ENCODE measurements at regions not wholly inside any gene's neighbourhood (a gene's known extent, or its start where the extent isn't known, plus 50 kb on each side); places are given as distances from the start of the nearest gene placed in this dataset.

GRCh38 chr10:85256481-85256880 is 928.1 kb downstream of the CCSER2 start:
- no peak for DNase-seq

GRCh38 chr10:85259908-85260307 is 931.5 kb downstream of the CCSER2 start:
- DNase-seq, result no peak

- no peak for DNase-seq
Observed at GRCh38 chr10:85262992-85263391, 934.6 kb downstream of the CCSER2 start.

- no peak for DNase-seq
Observed at GRCh38 chr10:85265121-85265520, 936.7 kb downstream of the CCSER2 start.

DNA sequence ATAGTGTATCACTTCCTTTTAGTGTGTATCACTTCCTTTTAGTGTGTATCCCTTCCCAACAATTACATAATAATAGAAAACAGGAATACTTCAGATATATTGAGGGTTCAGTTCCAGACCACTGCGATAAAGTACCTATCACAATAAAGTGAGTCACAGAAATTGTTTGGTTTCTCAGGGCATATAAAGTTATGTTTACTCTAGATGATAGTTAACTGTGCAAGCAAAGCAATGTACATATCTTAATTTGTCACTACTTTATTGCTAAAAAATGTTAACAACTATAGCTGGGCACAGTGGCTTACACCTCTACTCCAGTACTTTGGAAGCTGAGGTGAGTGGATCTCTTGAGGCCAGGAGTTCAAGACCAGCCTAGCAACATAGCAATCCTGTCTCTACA is 938.4 kb downstream of the CCSER2 start:
- no peak for DNase-seq

DNA sequence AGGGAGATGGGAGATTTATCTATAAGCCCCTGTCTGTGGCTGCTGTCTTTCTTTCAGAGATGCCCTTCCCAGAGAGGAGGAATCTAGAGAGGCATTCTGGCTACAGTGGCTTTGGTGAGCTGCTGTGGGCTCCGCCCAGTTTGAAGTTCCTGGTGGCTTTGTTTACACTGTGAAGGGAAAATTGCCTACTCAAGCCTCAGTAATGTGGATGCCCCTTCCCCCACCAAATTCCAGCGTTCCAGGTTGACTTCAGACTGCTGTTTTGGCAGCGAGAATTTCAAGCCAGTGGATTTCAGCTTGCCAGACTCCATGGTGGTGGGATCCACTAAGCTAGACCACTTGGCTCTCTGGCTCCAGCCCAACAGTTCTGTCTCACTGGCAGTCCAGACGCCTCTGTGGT is 951.6 kb downstream of the CCSER2 start:
- DNase-seq, result peak; percentile 47

DNA sequence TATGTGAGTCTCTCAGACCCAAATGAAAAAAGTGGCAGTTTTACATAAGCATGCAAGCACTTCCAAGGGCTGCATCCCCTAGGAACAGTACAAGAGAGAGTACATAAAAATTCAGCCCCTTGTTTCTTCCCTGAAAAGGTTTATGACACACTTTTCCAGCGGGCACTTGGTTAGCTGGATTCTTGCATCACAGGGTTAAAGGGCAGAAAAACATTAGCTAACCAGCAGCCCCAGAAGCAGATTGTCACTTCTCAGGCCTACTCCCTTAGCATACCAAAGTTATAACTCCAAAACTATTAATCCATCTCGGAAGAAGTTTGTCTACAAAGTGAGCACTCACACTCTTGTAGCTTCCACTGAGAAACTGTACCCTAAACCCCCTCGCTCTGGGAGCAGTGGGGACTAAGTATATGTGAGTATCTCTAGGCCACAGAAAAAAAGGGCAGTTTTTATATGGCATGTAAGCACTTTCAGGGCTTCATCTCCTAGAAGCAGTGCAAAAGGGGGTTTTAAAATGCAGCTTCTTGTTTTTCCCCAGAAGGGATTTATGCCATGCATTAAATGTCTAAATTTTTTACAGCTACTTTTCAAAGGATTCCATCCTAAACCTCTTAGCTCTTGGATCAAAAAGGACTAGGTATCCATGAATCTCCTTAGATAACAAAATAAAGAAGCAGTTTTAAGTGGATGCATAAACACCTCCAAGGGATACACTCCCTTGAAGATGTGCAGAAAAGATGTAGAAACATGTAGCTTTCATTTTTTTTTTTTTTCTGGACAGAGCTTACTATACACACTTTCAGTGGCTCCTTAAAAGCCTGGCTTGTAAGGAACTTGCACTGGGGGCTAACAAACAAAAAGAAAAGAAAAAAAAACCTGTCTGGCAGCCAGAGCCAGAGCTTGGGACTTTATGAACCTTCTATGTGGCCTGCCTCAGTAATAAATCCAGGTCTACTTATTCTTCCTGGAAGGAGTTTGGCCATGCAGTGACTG is 956.7 kb downstream of the CCSER2 start:
- no peak for DNase-seq

DNA sequence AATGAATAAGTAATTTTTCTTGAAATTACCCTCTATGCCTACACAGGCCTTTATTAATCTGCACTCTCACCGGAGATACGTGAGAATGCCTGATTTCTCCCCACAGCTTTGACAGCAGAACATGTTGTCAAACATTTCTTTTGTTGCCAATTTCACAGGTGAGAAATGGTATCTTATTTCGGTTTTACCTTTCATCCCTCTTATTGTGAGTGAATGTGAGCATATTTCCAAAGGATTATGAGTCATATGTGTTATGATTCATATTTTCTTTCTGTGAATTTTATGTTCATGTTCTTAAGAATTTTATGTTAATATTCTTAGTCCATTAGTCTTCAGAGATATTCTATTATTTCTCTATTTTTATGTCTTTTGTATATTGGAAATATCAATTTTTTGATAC is 965.1 kb downstream of the CCSER2 start:
- no peak for DNase-seq

DNA sequence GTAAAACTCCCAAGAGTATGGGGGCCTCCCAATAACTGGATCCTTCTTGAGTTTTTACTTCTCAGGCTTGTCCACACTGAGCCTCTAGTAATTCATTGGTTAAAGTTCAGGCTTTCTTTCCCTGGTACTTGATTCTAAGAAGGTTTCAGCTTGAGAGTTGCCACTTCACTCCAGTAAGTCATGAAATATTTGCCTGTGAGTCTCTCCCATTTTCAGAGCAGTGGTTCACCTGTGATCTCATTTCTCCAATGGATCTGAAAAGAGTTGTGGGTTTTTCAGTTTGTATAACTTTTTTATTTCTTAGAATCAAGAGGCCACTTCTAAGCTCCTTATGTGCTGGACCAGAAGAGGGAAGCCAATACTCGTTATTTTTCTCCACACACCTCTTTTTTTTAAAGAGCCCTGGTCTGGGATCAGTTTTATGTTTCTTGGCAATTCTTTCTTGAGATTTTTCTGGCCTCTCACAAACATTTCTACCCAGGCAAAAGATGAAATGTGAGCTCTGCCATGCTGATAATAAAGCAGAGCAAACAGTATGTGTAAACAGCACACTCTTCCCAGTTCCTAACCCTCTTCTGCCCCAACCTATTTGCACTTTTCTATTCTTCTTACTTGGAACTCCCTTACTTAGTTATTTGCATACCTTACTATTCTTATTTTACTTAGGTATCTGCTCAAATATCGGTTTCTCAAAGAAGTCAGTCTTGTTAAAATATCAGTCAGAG is 983.4 kb downstream of the CCSER2 start:
- DNase-seq, result no peak

DNA sequence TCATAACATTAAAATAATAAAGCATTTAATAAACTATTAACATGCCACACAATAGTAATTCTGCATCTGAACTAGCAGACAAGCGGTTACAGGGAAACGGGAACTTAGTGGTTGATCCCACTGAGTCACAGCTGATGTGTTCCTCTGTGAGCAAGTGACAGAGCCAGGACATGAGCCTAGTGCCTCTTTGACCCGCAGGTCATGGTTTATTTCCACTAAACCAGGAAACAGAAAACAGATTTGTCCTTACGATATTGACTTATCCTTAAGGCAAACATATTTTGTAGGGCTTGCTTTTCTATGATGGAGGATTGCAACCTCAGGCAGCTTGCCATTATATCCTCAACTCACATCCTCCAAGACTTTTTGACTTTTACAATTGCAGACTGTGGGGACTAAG is 987.3 kb downstream of the CCSER2 start:
- DNase-seq, result no peak

DNA sequence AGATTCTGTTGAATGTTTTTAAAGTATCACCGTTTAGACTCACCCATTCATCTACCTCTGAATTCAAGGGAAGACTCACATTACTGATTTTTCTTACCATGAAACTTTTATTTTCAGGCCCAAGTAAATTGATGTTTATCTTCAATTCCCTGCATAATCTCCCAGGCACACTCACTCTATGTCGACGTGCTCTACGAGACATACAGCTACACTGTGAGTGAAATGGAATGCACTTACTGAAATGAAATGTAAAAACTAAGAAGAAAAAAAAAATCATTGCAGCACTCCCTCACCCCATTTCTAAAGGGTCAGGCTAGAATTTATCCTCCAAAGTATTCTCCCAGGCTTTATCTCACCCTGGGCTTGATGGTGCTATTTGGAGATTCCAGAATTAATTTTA is 987.9 kb downstream of the CCSER2 start:
- DNase-seq, result no peak

- no peak for DNase-seq
Observed at GRCh38 chr10:85317827-85318226, 989.4 kb downstream of the CCSER2 start.

- DNase-seq, result peak; percentile 1
Observed at GRCh38 chr10:85318809-85319807, 990.7 kb downstream of the CCSER2 start.

- no peak for DNase-seq
Observed at GRCh38 chr10:85319826-85320225, 991.4 kb downstream of the CCSER2 start.

GRCh38 chr10:85333594-85333993 is 1005.2 kb downstream of the CCSER2 start:
- no peak for DNase-seq

- DNase-seq, result no peak
Observed at GRCh38 chr10:85362401-85362800, 1004.2 kb downstream of the GRID1 start.

- no peak for DNase-seq
Observed at GRCh38 chr10:85377029-85377806, 989.4 kb downstream of the GRID1 start.

- DNase-seq, result no peak
Observed at GRCh38 chr10:85379338-85379737, 987.3 kb downstream of the GRID1 start.

DNA sequence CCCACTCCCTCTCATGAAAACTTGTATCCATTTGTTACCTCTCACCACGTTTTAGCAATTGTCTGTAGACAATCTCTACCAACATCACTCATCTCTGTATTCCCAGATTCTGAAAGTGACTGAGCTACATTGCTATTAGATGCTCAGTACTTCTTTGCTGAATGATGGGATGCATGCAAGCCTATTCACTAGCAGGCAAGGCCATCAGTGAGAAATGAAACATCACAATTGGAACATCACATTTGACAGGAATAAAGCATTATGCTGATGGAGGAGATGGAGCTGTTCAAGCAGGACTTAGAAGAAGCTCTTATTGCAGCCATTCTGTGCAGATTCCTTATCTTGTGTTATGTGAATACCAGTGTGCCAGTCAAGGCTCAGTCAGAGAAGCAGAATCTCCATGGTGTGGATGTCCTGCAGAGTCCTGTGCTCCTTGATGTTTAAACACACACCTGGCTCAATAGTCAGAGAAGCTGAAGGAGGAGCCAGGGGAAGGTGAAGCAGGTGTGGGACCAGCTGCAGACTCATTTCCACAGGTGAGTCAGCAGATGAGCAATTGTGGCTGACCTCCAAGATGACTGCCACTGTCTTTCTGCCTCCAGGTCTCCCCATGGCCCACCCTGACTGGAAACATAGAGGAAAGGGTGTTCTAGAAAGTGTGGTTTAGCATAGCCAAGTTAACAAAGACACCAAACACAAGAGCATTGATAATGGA is 965.5 kb downstream of the GRID1 start:
- DNase-seq, result no peak

DNA sequence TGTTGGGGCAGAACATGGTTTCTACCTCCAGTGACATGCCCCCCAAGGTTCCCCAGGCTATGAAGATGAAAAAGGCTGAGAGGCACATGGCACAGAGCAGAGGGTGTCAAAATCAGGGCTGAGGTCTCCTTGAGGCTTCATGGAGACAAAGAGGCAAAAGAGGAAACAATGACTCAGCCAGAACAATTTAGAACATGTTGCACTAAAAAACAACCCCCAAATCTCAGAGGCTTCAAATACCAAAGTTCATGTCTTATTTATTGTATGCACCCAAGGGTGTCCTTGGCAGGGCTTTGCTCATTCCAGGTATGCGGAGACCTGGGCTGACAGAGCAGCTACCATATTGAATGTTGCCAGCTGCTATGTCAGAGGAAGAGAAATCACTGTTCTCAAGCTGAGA is 964.1 kb downstream of the GRID1 start:
- DNase-seq, result no peak

DNA sequence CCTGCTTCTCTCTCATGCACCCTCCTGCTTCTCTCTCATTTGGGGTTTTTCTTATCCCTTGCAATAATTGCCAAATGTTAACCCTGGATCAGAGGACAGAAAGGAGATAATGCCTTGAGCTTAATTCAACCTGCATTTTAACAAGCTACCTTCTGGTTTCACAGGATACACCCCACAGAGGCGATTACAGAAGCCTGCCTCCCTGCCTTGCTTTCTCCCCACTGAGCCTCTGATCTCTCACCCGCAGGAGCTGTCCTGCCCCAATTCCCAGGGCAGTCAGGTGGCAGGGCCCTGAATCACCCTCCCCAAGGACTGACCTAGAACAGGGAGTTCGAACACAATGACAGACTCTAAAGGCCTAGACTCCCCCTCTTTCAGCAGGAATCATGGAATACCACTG is 959.5 kb downstream of the GRID1 start:
- DNase-seq, result no peak
